Sigmoid colon (tissue), 6 donors: ENCODE measurements at regions not wholly inside any gene's neighbourhood (a gene's known extent, or its start where the extent isn't known, plus 50 kb on each side); places are given as distances from the start of the nearest gene placed in this dataset.

Source experiments
- DNase-seq: peaks from one replicate; pipeline ENCODE4 v3.0.0-alpha.2; 2019
- H3K27ac ChIP-seq, 4 donors: fragments of 200-600 bp; sonication (generic); one replicate each; pipeline ENCODE4 v1.5.1; 2016 to 2019; ENCODE audit warnings: mild to moderate bottlenecking in 1 of 4
- H3K27me3 ChIP-seq, 3 donors: fragments of 200-600 bp; sonication (generic); one replicate each; pipeline ENCODE4 v1.5.1; 2019; ENCODE audit warnings: mild to moderate bottlenecking in 1 of 3
- H3K36me3 ChIP-seq, 4 donors: fragments of 200-600 bp; sonication (generic); one replicate each; pipeline ENCODE4 v1.5.1; 2016 to 2019
- H3K4me1 ChIP-seq, 4 donors: fragments of 200-600 bp; sonication (generic); one replicate each; pipeline ENCODE4 v1.5.1; 2017 to 2019
- H3K4me3 ChIP-seq, 4 donors: fragments of 200-600 bp; sonication (generic); one replicate each; pipeline ENCODE4 v1.5.1; 2017 to 2019; ENCODE audit warnings: mild to moderate bottlenecking in 2 of 4, moderate library complexity in 1 of 4
- H3K9me3 ChIP-seq, 4 donors: fragments of 200-600 bp in 3 of 4; sonication (generic) in 3 of 4; one replicate each; pipeline versions ENCODE4 v1.5.1 to v1.6.1; 2013 to 2019
- EP300 ChIP-seq, 4 donors: sonication (generic); formaldehyde crosslinking; IDR thresholded peaks; one replicate each; pipeline ENCODE4 v1.6.1; 2017; ENCODE audit warnings: antibody characterized with exemption in 4 of 4
- POLR2A ChIP-seq, 2 donors: fragments of 450-650 bp; IDR thresholded peaks; one replicate each; pipeline ENCODE4 v1.6.1; 2016; ENCODE audit warnings: antibody characterized with exemption in 2 of 2, mild to moderate bottlenecking in 2 of 2, moderate library complexity in 2 of 2
- POLR2AphosphoS5 ChIP-seq, 4 donors: sonication (generic); formaldehyde crosslinking; IDR thresholded peaks; one replicate each; pipeline ENCODE4 v1.6.1; 2017; ENCODE audit warnings: antibody characterized with exemption in 4 of 4
- WGBS, 2 donors: extraction: QIAGEN DNeasy Blood & Tissue Kit; methylation state at CpG; one replicate each; pipeline ENCODE4 v1.1.7; 2013; 5-methylcytosine and 5-hydroxymethylcytosine counted together
- intact Hi-C: fragments of 100-400 bp; cut with DNase I; formaldehyde crosslinking; loops from one replicate; pipeline ENCODE4 v1.15.1; 2023
- TF ChIP-seq, protein P1 (sequence below), 4 experiments: fragments of 450-650 bp in 3 of 4; fragments of 200-600 bp in 1 of 4; IDR thresholded peaks; one replicate each; pipeline ENCODE4 v1.5.1; 2016 to 2019; ENCODE audit warnings: antibody characterized with exemption in 4 of 4, mild to moderate bottlenecking in 3 of 4, moderate library complexity in 2 of 4
- donor health status: healthy with polysubstance abuse.
- donor health status: healthy.

DNA sequence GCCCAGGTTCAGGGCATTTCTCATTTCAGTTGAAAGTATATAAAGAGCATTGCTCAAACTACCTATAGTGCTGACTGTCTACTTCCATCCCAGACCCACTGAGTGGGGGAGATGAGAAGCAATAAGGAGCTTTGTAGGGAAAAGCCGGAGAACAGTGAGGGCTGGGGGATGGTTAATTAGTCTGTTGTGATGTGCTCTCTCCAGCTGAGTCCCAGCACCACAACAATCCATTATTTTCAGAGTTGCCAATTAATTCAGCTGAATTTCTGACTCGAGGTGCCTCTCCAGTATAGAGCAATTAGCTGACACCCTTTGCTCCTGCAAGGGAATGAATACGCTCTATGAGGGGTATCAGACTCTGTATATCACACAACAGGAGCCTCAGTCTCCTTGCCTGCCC lies 1118.6 kb downstream of the SORCS3 start:
- no peak for DNase-seq
- Histone ChIP-seq H3K4me1 (peaks cover 0 to 7% (median 3%) of the 10 kb centered on the region in 4 donors), H3K9me3 (no peaks in the 10 kb centered on the region), H3K36me3 (no peaks in the 10 kb centered on the region), H3K4me3 (no peak overlapping the region), H3K27ac (no peak overlapping the region), H3K27me3 (no peaks in the 10 kb centered on the region)
- intact Hi-C loops, result no loop called here
- WGBS, 2 donors, result 51 to 70% methylated on average over 3 of the region's 3 CpGs
- TF ChIP-seq EP300 (IDR thresholded peaks at IDR 0.05) (no peak), POLR2A (IDR thresholded peaks at IDR 0.05) (no peak), POLR2AphosphoS5 (IDR thresholded peaks at IDR 0.05) (no peak)
- TF ChIP-seq, protein P1, sequence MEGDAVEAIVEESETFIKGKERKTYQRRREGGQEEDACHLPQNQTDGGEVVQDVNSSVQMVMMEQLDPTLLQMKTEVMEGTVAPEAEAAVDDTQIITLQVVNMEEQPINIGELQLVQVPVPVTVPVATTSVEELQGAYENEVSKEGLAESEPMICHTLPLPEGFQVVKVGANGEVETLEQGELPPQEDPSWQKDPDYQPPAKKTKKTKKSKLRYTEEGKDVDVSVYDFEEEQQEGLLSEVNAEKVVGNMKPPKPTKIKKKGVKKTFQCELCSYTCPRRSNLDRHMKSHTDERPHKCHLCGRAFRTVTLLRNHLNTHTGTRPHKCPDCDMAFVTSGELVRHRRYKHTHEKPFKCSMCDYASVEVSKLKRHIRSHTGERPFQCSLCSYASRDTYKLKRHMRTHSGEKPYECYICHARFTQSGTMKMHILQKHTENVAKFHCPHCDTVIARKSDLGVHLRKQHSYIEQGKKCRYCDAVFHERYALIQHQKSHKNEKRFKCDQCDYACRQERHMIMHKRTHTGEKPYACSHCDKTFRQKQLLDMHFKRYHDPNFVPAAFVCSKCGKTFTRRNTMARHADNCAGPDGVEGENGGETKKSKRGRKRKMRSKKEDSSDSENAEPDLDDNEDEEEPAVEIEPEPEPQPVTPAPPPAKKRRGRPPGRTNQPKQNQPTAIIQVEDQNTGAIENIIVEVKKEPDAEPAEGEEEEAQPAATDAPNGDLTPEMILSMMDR (IDR thresholded peaks at IDR 0.05), result no peak

- intact Hi-C loops, result no loop called here
- Histone ChIP-seq H3K27me3 (no peaks in the 10 kb centered on the region), H3K9me3 (no peaks in the 10 kb centered on the region), H3K36me3 (no peaks in the 10 kb centered on the region), H3K4me1 (peaks cover 0 to 7% (median 3%) of the 10 kb centered on the region in 4 donors), H3K27ac (no peak overlapping the region), H3K4me3 (no peak overlapping the region)
- WGBS, 2 donors, result 66 to 75% methylated on average over 2 of the region's 2 CpGs
- no peak for DNase-seq
- TF ChIP-seq POLR2AphosphoS5 (IDR thresholded peaks at IDR 0.05), result no peak
- no peak for TF ChIP-seq POLR2A (IDR thresholded peaks at IDR 0.05)
- TF ChIP-seq, protein P1 (IDR thresholded peaks at IDR 0.05), result no peak
- TF ChIP-seq EP300 (IDR thresholded peaks at IDR 0.05), result no peak
Observed at GRCh38 chr10:105758209-105758998, 1117.3 kb downstream of the SORCS3 start.

- Histone ChIP-seq H3K4me1 (peaks cover 0 to 7% (median 3%) of the 10 kb centered on the region in 4 donors), H3K27me3 (no peaks in the 10 kb centered on the region), H3K4me3 (no peak overlapping the region), H3K27ac (no peak overlapping the region), H3K9me3 (no peaks in the 10 kb centered on the region), H3K36me3 (no peaks in the 10 kb centered on the region)
- WGBS, 2 donors, result 87 to 88% methylated on average over 4 of the region's 4 CpGs
- intact Hi-C loops, result no loop called here
- no peak for DNase-seq
- TF ChIP-seq, protein P1 (IDR thresholded peaks at IDR 0.05), result no peak
- TF ChIP-seq POLR2A (IDR thresholded peaks at IDR 0.05) (no peak), POLR2AphosphoS5 (IDR thresholded peaks at IDR 0.05) (no peak), EP300 (IDR thresholded peaks at IDR 0.05) (no peak)
Observed at GRCh38 chr10:105757302-105757701, 1116.2 kb downstream of the SORCS3 start.

- no peaks in the 10 kb centered on the region for H3K27me3 ChIP-seq
- no peak overlapping the region for H3K27ac ChIP-seq
- TF ChIP-seq EP300 (IDR thresholded peaks at IDR 0.05) (no peak), POLR2A (IDR thresholded peaks at IDR 0.05) (no peak), POLR2AphosphoS5 (IDR thresholded peaks at IDR 0.05) (no peak)
- TF ChIP-seq, protein P1 (IDR thresholded peaks at IDR 0.05), result no peak
- intact Hi-C loops, result no loop called here
- no peak overlapping the region for H3K4me3 ChIP-seq
- 34 to 66% methylated on average over 3 of the region's 3 CpGs for WGBS, 2 donors
- peaks cover 0 to 7% (median 3%) of the 10 kb centered on the region in 4 donors for H3K4me1 ChIP-seq
- no peaks in the 10 kb centered on the region for H3K36me3 ChIP-seq
- no peaks in the 10 kb centered on the region for H3K9me3 ChIP-seq
- no peak for DNase-seq
Observed at GRCh38 chr10:105756386-105756785, 1115.3 kb downstream of the SORCS3 start.
